ENCODE measurements at regions not wholly inside any gene's neighbourhood (a gene's known extent, or its start where the extent isn't known, plus 50 kb on each side); places are given as distances from the start of the nearest gene placed in this dataset.

DNA sequence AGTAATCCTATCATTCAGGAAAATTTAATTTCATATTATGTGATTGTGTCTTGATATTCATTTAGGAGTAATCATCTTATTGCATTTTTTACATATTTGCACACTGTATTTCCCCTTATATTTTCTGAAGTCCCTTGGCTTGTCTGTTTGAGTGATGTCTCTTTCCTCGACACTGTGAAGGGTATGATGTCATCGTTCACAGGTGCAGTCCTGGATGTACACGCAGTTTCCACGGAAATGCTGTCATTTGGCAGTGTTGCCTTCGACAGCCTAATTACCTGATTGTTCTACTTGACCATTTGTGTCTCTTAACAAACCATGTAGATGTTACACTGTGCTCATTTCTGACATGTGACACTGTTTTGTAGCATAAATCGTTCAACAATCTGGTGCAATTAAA lies 1277.0 kb downstream of the TMEM121 start:
- no peak for TF ChIP-seq EZH2 (IDR thresholded peaks at IDR 0.05; ENCODE audit: low read depth, unreplicated experiment)
- TF ChIP-seq, protein P1, sequence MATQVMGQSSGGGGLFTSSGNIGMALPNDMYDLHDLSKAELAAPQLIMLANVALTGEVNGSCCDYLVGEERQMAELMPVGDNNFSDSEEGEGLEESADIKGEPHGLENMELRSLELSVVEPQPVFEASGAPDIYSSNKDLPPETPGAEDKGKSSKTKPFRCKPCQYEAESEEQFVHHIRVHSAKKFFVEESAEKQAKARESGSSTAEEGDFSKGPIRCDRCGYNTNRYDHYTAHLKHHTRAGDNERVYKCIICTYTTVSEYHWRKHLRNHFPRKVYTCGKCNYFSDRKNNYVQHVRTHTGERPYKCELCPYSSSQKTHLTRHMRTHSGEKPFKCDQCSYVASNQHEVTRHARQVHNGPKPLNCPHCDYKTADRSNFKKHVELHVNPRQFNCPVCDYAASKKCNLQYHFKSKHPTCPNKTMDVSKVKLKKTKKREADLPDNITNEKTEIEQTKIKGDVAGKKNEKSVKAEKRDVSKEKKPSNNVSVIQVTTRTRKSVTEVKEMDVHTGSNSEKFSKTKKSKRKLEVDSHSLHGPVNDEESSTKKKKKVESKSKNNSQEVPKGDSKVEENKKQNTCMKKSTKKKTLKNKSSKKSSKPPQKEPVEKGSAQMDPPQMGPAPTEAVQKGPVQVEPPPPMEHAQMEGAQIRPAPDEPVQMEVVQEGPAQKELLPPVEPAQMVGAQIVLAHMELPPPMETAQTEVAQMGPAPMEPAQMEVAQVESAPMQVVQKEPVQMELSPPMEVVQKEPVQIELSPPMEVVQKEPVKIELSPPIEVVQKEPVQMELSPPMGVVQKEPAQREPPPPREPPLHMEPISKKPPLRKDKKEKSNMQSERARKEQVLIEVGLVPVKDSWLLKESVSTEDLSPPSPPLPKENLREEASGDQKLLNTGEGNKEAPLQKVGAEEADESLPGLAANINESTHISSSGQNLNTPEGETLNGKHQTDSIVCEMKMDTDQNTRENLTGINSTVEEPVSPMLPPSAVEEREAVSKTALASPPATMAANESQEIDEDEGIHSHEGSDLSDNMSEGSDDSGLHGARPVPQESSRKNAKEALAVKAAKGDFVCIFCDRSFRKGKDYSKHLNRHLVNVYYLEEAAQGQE (IDR thresholded peaks at IDR 0.05; ENCODE audit: unreplicated experiment), result no peak
- TF ChIP-seq JUNB (IDR thresholded peaks at IDR 0.05; ENCODE audit: unreplicated experiment), result no peak
- TF ChIP-seq POLR2AphosphoS5 (IDR thresholded peaks at IDR 0.05; ENCODE audit: low read depth), result no peak
- TF ChIP-seq, protein P2, sequence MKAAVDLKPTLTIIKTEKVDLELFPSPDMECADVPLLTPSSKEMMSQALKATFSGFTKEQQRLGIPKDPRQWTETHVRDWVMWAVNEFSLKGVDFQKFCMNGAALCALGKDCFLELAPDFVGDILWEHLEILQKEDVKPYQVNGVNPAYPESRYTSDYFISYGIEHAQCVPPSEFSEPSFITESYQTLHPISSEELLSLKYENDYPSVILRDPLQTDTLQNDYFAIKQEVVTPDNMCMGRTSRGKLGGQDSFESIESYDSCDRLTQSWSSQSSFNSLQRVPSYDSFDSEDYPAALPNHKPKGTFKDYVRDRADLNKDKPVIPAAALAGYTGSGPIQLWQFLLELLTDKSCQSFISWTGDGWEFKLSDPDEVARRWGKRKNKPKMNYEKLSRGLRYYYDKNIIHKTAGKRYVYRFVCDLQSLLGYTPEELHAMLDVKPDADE (IDR thresholded peaks at IDR 0.05), result no peak
- TF ChIP-seq EZH2phosphoT487 (IDR thresholded peaks at IDR 0.05; ENCODE audit: unreplicated experiment), result no peak
- no peak for TF ChIP-seq ZNF114 (CRISPR knock-in tag; IDR thresholded peaks at IDR 0.05)
- no peak for TF ChIP-seq CREB1 (CRISPR knock-in tag; IDR thresholded peaks at IDR 0.05; ENCODE audit: low read depth)
- no peak for TF ChIP-seq NANOG (IDR thresholded peaks at IDR 0.05; ENCODE audit: borderline replicate concordance)
- TF ChIP-seq ZNF331 (CRISPR knock-in tag; IDR thresholded peaks at IDR 0.05; ENCODE audit: low read depth), result no peak
- TF ChIP-seq STAT1 (IDR thresholded peaks at IDR 0.05; ENCODE audit: unreplicated experiment), result no peak
- TF ChIP-seq, protein P3, sequence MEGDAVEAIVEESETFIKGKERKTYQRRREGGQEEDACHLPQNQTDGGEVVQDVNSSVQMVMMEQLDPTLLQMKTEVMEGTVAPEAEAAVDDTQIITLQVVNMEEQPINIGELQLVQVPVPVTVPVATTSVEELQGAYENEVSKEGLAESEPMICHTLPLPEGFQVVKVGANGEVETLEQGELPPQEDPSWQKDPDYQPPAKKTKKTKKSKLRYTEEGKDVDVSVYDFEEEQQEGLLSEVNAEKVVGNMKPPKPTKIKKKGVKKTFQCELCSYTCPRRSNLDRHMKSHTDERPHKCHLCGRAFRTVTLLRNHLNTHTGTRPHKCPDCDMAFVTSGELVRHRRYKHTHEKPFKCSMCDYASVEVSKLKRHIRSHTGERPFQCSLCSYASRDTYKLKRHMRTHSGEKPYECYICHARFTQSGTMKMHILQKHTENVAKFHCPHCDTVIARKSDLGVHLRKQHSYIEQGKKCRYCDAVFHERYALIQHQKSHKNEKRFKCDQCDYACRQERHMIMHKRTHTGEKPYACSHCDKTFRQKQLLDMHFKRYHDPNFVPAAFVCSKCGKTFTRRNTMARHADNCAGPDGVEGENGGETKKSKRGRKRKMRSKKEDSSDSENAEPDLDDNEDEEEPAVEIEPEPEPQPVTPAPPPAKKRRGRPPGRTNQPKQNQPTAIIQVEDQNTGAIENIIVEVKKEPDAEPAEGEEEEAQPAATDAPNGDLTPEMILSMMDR (conservative IDR thresholded peaks at IDR 0.05; ENCODE audit: low read depth in 2 of 2), result no peak
- TF ChIP-seq, protein P4, sequence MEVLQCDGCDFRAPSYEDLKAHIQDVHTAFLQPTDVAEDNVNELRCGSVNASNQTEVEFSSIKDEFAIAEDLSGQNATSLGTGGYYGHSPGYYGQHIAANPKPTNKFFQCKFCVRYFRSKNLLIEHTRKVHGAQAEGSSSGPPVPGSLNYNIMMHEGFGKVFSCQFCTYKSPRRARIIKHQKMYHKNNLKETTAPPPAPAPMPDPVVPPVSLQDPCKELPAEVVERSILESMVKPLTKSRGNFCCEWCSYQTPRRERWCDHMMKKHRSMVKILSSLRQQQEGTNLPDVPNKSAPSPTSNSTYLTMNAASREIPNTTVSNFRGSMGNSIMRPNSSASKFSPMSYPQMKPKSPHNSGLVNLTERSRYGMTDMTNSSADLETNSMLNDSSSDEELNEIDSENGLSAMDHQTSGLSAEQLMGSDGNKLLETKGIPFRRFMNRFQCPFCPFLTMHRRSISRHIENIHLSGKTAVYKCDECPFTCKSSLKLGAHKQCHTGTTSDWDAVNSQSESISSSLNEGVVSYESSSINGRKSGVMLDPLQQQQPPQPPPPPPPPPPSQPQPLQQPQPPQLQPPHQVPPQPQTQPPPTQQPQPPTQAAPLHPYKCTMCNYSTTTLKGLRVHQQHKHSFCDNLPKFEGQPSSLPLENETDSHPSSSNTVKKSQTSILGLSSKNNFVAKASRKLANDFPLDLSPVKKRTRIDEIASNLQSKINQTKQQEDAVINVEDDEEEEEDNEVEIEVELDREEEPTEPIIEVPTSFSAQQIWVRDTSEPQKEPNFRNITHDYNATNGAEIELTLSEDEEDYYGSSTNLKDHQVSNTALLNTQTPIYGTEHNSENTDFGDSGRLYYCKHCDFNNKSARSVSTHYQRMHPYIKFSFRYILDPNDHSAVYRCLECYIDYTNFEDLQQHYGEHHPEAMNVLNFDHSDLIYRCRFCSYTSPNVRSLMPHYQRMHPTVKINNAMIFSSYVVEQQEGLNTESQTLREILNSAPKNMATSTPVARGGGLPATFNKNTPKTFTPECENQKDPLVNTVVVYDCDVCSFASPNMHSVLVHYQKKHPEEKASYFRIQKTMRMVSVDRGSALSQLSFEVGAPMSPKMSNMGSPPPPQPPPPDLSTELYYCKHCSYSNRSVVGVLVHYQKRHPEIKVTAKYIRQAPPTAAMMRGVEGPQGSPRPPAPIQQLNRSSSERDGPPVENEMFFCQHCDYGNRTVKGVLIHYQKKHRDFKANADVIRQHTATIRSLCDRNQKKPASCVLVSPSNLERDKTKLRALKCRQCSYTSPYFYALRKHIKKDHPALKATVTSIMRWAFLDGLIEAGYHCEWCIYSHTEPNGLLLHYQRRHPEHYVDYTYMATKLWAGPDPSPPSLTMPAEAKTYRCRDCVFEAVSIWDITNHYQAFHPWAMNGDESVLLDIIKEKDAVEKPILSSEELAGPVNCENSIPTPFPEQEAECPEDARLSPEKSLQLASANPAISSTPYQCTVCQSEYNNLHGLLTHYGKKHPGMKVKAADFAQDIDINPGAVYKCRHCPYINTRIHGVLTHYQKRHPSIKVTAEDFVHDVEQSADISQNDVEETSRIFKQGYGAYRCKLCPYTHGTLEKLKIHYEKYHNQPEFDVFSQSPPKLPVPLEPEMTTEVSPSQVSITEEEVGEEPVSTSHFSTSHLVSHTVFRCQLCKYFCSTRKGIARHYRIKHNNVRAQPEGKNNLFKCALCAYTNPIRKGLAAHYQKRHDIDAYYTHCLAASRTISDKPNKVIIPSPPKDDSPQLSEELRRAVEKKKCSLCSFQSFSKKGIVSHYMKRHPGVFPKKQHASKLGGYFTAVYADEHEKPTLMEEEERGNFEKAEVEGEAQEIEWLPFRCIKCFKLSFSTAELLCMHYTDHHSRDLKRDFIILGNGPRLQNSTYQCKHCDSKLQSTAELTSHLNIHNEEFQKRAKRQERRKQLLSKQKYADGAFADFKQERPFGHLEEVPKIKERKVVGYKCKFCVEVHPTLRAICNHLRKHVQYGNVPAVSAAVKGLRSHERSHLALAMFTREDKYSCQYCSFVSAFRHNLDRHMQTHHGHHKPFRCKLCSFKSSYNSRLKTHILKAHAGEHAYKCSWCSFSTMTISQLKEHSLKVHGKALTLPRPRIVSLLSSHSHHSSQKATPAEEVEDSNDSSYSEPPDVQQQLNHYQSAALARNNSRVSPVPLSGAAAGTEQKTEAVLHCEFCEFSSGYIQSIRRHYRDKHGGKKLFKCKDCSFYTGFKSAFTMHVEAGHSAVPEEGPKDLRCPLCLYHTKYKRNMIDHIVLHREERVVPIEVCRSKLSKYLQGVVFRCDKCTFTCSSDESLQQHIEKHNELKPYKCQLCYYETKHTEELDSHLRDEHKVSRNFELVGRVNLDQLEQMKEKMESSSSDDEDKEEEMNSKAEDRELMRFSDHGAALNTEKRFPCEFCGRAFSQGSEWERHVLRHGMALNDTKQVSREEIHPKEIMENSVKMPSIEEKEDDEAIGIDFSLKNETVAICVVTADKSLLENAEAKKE (CRISPR knock-in tag; IDR thresholded peaks at IDR 0.05), result no peak
- H3K9me3 Mint-ChIP-seq, result peaks cover 91% of the 10 kb centered on the region
- H3K27ac ChIP-seq (ENCODE audit: low read depth), result no peak overlapping the region
- H3K27me3 Mint-ChIP-seq (ENCODE audit: insufficient read depth, low read depth, poor library complexity), result peaks cover 2% of the 10 kb centered on the region
- no peaks in the 10 kb centered on the region for H3K27me3 ChIP-seq (ENCODE audit: insufficient read depth)
- H3K27ac Mint-ChIP-seq, result no peak overlapping the region
- H3F3A ChIP-seq (replicated peaks; ENCODE audit: low read depth), result no peaks in the 10 kb centered on the region
- H2AFZ ChIP-seq, result no peak overlapping the region
- no peaks in the 10 kb centered on the region for H3K4me1 Mint-ChIP-seq
- H3K4me3 Mint-ChIP-seq, result no peak overlapping the region
- H3K36me3 Mint-ChIP-seq (ENCODE audit: low read depth), result peaks cover 15% of the 10 kb centered on the region; the same call in 2 of the 3 replicates
- no peaks in the 10 kb centered on the region for H3K4me1 ChIP-seq (ENCODE audit: insufficient read depth)
- ATAC-seq (no peak), DNase-seq (ENCODE audit: low spot score) (no peak)
- no peak overlapping the region for H3K4me3 ChIP-seq
- no peak overlapping the region for H3K4me2 ChIP-seq
- peaks cover 16% of the 10 kb centered on the region for H3K36me3 ChIP-seq (ENCODE audit: insufficient read depth)
- H3K9me2 ChIP-seq (ENCODE audit: insufficient read depth), result no peaks in the 10 kb centered on the region
- no peaks in the 10 kb centered on the region for H3K79me2 ChIP-seq (replicated peaks; ENCODE audit: insufficient read depth)
- H4K20me1 ChIP-seq (replicated peaks; ENCODE audit: insufficient read depth), result no peaks in the 10 kb centered on the region
